WTC11 (cell line): ENCODE measurements at regions not wholly inside any gene's neighbourhood (a gene's known extent, or its start where the extent isn't known, plus 50 kb on each side); places are given as distances from the start of the nearest gene placed in this dataset.

ENCODE experiments used
- ATF1 ChIP-seq: sonication (generic); formaldehyde crosslinking; IDR thresholded peaks from 2 replicates; pipeline ENCODE4 v1.8.1; 2023; ENCODE audit warnings: mild to moderate bottlenecking, moderate library complexity, missing genetic modification reagents
- CTCF ChIP-seq: fragments of 200-600 bp; IDR thresholded peaks from 2 replicates; pipeline ENCODE4 v1.8.0; 2022; ENCODE audit warnings: antibody characterized with exemption
- GABPB1 ChIP-seq: sonication (generic); formaldehyde crosslinking; IDR thresholded peaks from 2 replicates; pipeline ENCODE4 v1.8.1; 2023; ENCODE audit warnings: mild to moderate bottlenecking, missing genetic modification reagents
- ZNF138 ChIP-seq: sonication (generic); formaldehyde crosslinking; conservative IDR thresholded peaks from 2 replicates; pipeline ENCODE4 v1.8.1; 2022; ENCODE audit warnings: mild to moderate bottlenecking, moderate library complexity, missing genetic modification reagents
- ZNF317 ChIP-seq: sonication (generic); formaldehyde crosslinking; IDR thresholded peaks from 2 replicates; pipeline ENCODE4 v1.8.1; 2023; ENCODE audit warnings: low read depth, mild to moderate bottlenecking, moderate library complexity, missing genetic modification reagents, borderline replicate concordance

GRCh38 chr7:24214670-24215069, 69.3 kb upstream of the NPY start:
- TF ChIP-seq ATF1 (no peak), ZNF317 (CRISPR knock-in tag) (no peak), CTCF (no peak), GABPB1 (no peak), ZNF138 (no peak)
